Neural progenitor cell (in vitro differentiated cells): ENCODE measurements at regions not wholly inside any gene's neighbourhood (a gene's known extent, or its start where the extent isn't known, plus 50 kb on each side); places are given as distances from the start of the nearest gene placed in this dataset.
A peak's percentile ranks its signal among the peaks of the same experiment; 100 is the strongest.

Source experiments
- DNase-seq: peaks from one replicate; pipeline ENCODE4 v3.0.0-alpha.2; 2016; ENCODE audit warnings: low spot score
- H2AFZ ChIP-seq: fragments of 200-600 bp; sonication (generic); replicated peaks from 2 replicates; pipeline ENCODE4 v1.6.1; 2016; ENCODE audit warnings: antibody characterized with exemption
- H3F3A ChIP-seq: fragments of 200-600 bp; sonication (generic); 2 replicates; pipeline ENCODE4 v1.6.1; 2016; ENCODE audit warnings: antibody characterized with exemption, low read depth
- H3K27ac ChIP-seq: fragments of 200-600 bp; sonication (generic); 2 replicates; pipeline ENCODE4 v1.5.1; 2016; ENCODE audit warnings: mild to moderate bottlenecking
- H3K27me3 ChIP-seq: fragments of 200-600 bp; sonication (generic); 2 replicates; pipeline ENCODE4 v1.6.1; 2016; ENCODE audit warnings: mild to moderate bottlenecking, moderate library complexity
- H3K36me3 ChIP-seq: fragments of 200-600 bp; sonication (generic); 2 replicates; pipeline ENCODE4 v1.5.1; 2016
- H3K4me1 ChIP-seq: fragments of 200-600 bp; sonication (generic); 2 replicates; pipeline ENCODE4 v1.6.1; 2016; ENCODE audit warnings: mixed run types
- H3K4me2 ChIP-seq: fragments of 200-600 bp; sonication (generic); 2 replicates; pipeline ENCODE4 v1.6.1; 2016
- H3K4me3 ChIP-seq: fragments of 200-600 bp; sonication (generic); 2 replicates; pipeline ENCODE4 v1.5.1; 2016
- H3K79me2 ChIP-seq: fragments of 200-600 bp; sonication (generic); 2 replicates; pipeline ENCODE4 v1.6.1; 2016; ENCODE audit warnings: low read depth
- H3K9ac ChIP-seq: fragments of 200-600 bp; sonication (generic); 2 replicates; pipeline ENCODE4 v1.6.1; 2016
- H3K9me3 ChIP-seq: fragments of 200-600 bp; sonication (generic); 2 replicates; pipeline ENCODE4 v1.5.1; 2016; ENCODE audit warnings: low read depth
- H4K20me1 ChIP-seq: fragments of 200-600 bp; sonication (generic); 2 replicates; pipeline ENCODE4 v1.6.1; 2016; ENCODE audit warnings: low read depth
- H3K27ac Mint-ChIP-seq: 3 replicates; pipeline ENCODE4 v1.8.0; 2021; ENCODE audit warnings: mixed read lengths
- H3K27me3 Mint-ChIP-seq: 2 replicates; pipeline ENCODE4 v1.8.0; 2022; ENCODE audit warnings: low read depth, mild to moderate bottlenecking, inconsistent platforms, moderate library complexity, mixed read lengths; ENCODE audit not compliant: insufficient read depth
- H3K36me3 Mint-ChIP-seq: 3 replicates; pipeline ENCODE4 v1.8.0; 2021; ENCODE audit warnings: mixed read lengths
- H3K4me1 Mint-ChIP-seq: 3 replicates; pipeline ENCODE4 v1.8.0; 2021; ENCODE audit warnings: mixed read lengths
- H3K4me3 Mint-ChIP-seq: 3 replicates; pipeline ENCODE4 v1.8.0; 2021; ENCODE audit warnings: mild to moderate bottlenecking, moderate library complexity, mixed read lengths
- H3K9me3 Mint-ChIP-seq: 3 replicates; pipeline ENCODE4 v1.8.0; 2020; ENCODE audit warnings: mixed read lengths
- EZH2 ChIP-seq: fragments of 200-600 bp; sonication (generic); IDR thresholded peaks from 2 replicates; pipeline ENCODE4 v1.6.1; 2017; ENCODE audit warnings: antibody characterized with exemption, mild to moderate bottlenecking, moderate library complexity
- EZH2phosphoT487 ChIP-seq: fragments of 200-600 bp; sonication (generic); IDR thresholded peaks from 2 replicates; pipeline ENCODE4 v1.6.1; 2017; ENCODE audit warnings: antibody characterized with exemption
- TF ChIP-seq, protein P1 (sequence below): fragments of 200-600 bp; sonication (generic); IDR thresholded peaks from 2 replicates; pipeline ENCODE4 v1.5.1; 2017; ENCODE audit warnings: antibody characterized with exemption, mild to moderate bottlenecking

DNA sequence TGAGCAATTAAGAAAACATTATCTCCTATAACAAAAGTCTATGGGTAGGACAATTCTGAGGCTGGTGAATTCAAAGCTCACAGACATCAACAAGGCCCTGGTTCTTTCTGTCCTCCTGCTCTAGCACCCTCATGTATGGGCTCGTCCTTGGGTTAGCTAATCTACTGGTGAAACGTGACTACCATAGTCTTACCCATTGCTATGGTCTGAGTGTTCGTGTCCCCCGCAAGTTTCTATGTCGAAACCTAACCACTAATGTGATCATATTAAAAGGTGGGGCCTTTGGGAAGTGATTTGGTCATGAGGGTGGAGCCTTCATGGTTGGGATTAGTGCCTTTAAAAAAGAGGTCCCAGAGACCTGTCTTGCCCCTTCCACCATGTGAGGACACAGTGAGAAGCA lies 564.7 kb downstream of the TNS1 start:
- no peaks in the 10 kb centered on the region for H3K79me2 ChIP-seq
- Mint-ChIP-seq H3K36me3 (no peaks in the 10 kb centered on the region), H3K9me3 (no peaks in the 10 kb centered on the region), H3K4me1 (peaks cover 32% of the 10 kb centered on the region), H3K4me3 (no peak overlapping the region), H3K27ac (no peak overlapping the region), H3K27me3 (peaks cover 3% of the 10 kb centered on the region)
- H4K20me1 ChIP-seq: no peaks in the 10 kb centered on the region
- no peak overlapping the region for H3K4me2 ChIP-seq
- no peak for DNase-seq
- H3K4me1 ChIP-seq: peaks cover 19% of the 10 kb centered on the region
- H3K9ac ChIP-seq: no peak overlapping the region
- H3K4me3 ChIP-seq: no peak overlapping the region
- H3K27me3 ChIP-seq: no peaks in the 10 kb centered on the region
- no peaks in the 10 kb centered on the region for H3K9me3 ChIP-seq
- H3F3A ChIP-seq: no peaks in the 10 kb centered on the region
- no peaks in the 10 kb centered on the region for H3K36me3 ChIP-seq
- no peak overlapping the region for H3K27ac ChIP-seq
- no peak overlapping the region for H2AFZ ChIP-seq
- TF ChIP-seq EZH2 (no peak), EZH2phosphoT487 (no peak)
- TF ChIP-seq, protein P1, sequence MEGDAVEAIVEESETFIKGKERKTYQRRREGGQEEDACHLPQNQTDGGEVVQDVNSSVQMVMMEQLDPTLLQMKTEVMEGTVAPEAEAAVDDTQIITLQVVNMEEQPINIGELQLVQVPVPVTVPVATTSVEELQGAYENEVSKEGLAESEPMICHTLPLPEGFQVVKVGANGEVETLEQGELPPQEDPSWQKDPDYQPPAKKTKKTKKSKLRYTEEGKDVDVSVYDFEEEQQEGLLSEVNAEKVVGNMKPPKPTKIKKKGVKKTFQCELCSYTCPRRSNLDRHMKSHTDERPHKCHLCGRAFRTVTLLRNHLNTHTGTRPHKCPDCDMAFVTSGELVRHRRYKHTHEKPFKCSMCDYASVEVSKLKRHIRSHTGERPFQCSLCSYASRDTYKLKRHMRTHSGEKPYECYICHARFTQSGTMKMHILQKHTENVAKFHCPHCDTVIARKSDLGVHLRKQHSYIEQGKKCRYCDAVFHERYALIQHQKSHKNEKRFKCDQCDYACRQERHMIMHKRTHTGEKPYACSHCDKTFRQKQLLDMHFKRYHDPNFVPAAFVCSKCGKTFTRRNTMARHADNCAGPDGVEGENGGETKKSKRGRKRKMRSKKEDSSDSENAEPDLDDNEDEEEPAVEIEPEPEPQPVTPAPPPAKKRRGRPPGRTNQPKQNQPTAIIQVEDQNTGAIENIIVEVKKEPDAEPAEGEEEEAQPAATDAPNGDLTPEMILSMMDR: no peak

DNA sequence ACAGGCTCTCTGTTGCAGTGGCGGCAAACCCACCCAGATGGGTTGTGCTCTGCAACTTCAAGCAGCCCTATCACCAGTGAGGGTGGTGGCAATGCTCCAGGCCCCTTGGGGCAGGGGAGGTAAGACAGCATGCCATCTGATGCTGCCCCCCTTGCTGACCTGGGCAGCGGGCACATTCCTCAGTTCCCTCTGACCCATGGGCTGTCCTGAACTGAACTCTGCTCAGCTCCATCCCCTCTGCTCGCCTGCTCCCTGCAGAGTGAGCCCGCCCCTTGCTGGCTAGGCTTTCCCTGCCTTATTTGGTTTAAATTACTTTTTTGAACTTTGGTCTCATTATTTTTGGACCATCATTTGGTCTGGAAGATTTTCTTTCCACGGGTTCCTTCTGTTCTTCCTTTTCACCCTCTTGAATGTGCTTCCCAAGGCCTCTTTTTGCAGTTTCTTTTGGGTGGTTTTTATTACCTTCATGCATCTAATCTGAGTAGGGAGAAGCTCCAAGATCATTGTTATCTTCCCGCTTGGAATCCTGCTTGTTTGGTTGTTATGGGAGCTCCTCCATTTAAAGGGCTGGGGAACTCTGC lies 565.4 kb downstream of the TNS1 start:
- no peak overlapping the region for H3K9ac ChIP-seq
- peaks cover 24% of the 10 kb centered on the region for H3K4me1 ChIP-seq
- H3K4me2 ChIP-seq: peak overlapping the region; percentile 23
- no peak overlapping the region for H3K4me3 Mint-ChIP-seq
- no peaks in the 10 kb centered on the region for H3K79me2 ChIP-seq
- no peaks in the 10 kb centered on the region for H3K36me3 Mint-ChIP-seq
- peaks cover 3% of the 10 kb centered on the region for H3K27me3 Mint-ChIP-seq
- H3F3A ChIP-seq: no peaks in the 10 kb centered on the region
- no peaks in the 10 kb centered on the region for H3K36me3 ChIP-seq
- no peak for DNase-seq
- no peaks in the 10 kb centered on the region for H4K20me1 ChIP-seq
- peak overlapping the region; percentile 77 for H3K27ac Mint-ChIP-seq
- H3K9me3 Mint-ChIP-seq: no peaks in the 10 kb centered on the region
- H3K4me3 ChIP-seq: no peak overlapping the region
- no peak for TF ChIP-seq EZH2
- no peak for TF ChIP-seq EZH2phosphoT487
- TF ChIP-seq, protein P1: no peak
- no peaks in the 10 kb centered on the region for H3K27me3 ChIP-seq
- no peaks in the 10 kb centered on the region for H3K9me3 ChIP-seq
- no peak overlapping the region for H2AFZ ChIP-seq
- no peak overlapping the region for H3K27ac ChIP-seq
- H3K4me1 Mint-ChIP-seq: peaks cover 35% of the 10 kb centered on the region

DNA sequence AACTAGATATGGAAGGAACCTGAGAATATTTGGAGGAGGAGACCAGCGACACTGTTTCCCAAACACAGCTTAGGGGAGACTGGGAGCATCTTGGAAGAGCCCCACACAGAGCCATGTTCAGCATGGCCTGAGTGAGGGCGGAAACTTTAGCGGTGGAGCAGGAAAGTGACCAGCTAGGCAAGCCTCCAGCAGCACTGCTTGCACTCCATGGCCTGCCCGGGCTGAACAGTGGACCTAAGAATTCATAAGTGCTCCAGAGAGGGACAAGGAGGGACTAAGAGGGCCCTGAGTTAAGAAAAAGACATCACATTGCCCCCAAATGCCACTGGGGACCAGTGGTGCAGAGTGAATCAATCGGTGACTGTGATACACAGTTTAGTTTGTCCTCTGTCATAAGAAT lies 566.4 kb downstream of the TNS1 start:
- no peak for DNase-seq
- H3K4me1 Mint-ChIP-seq: peaks cover 41% of the 10 kb centered on the region

More for the DNA sequence above, 566.4 kb downstream of the TNS1 start:
- no peaks in the 10 kb centered on the region for H3K36me3 ChIP-seq
- no peaks in the 10 kb centered on the region for H3K36me3 Mint-ChIP-seq
- H3K27me3 ChIP-seq: no peaks in the 10 kb centered on the region
- no peak overlapping the region for H3K4me3 ChIP-seq
- H3K27me3 Mint-ChIP-seq: peaks cover 7% of the 10 kb centered on the region
- H3K79me2 ChIP-seq: no peaks in the 10 kb centered on the region
- H3K27ac Mint-ChIP-seq: no peak overlapping the region
- no peaks in the 10 kb centered on the region for H3F3A ChIP-seq
- H3K4me1 ChIP-seq: peaks cover 24% of the 10 kb centered on the region
- no peaks in the 10 kb centered on the region for H3K9me3 Mint-ChIP-seq
- no peak overlapping the region for H3K27ac ChIP-seq
- no peak overlapping the region for H3K4me3 Mint-ChIP-seq
- H4K20me1 ChIP-seq: no peaks in the 10 kb centered on the region
- no peaks in the 10 kb centered on the region for H3K9me3 ChIP-seq
- no peak for TF ChIP-seq EZH2
- TF ChIP-seq, protein P1: no peak
- no peak for TF ChIP-seq EZH2phosphoT487
- H3K4me2 ChIP-seq: no peak overlapping the region
- no peak overlapping the region for H3K9ac ChIP-seq
- H2AFZ ChIP-seq: no peak overlapping the region
